ENCODE measurements at regions not wholly inside any gene's neighbourhood (a gene's known extent, or its start where the extent isn't known, plus 50 kb on each side); places are given as distances from the start of the nearest gene placed in this dataset.

- TF ChIP-seq CTCF (IDR thresholded peaks at IDR 0.05) (no peak), POLR2A (IDR thresholded peaks at IDR 0.05) (no peak)
Measured at GRCh38 chr6:48404927-48405326, 293.9 kb upstream of the PTCHD4 start.
